ENCODE measurements at regions not wholly inside any gene's neighbourhood (a gene's known extent, or its start where the extent isn't known, plus 50 kb on each side); places are given as distances from the start of the nearest gene placed in this dataset.

- Histone ChIP-seq H3K36me3 (ENCODE audit: control insufficient read depth, insufficient read depth, low read length) (no peaks in the 10 kb centered on the region), H3K4me3 (replicated peaks; ENCODE audit: low read depth, low read length) (no peak overlapping the region), H3K27me3 (replicated peaks; ENCODE audit: control insufficient read depth, insufficient read depth, low read length) (no peaks in the 10 kb centered on the region)
- no peak for DNase-seq (ENCODE audit: extremely low read depth, insufficient read length)
- TF ChIP-seq CTCF (IDR thresholded peaks at IDR 0.05; ENCODE audit: insufficient read depth, low read length, poor library complexity, severe bottlenecking) = no peak
Measured at GRCh38 chr13:106297283-106297682, 238.2 kb downstream of the EFNB2 start.

- no peak for DNase-seq (ENCODE audit: extremely low read depth, insufficient read length)
- no peaks in the 10 kb centered on the region for H3K27me3 ChIP-seq (replicated peaks; ENCODE audit: control insufficient read depth, insufficient read depth, low read length)
- TF ChIP-seq CTCF (IDR thresholded peaks at IDR 0.05; ENCODE audit: insufficient read depth, low read length, poor library complexity, severe bottlenecking) = no peak
- H3K36me3 ChIP-seq (ENCODE audit: control insufficient read depth, insufficient read depth, low read length) = no peaks in the 10 kb centered on the region
- H3K4me3 ChIP-seq (replicated peaks; ENCODE audit: low read depth, low read length) = no peak overlapping the region
Measured at GRCh38 chr13:106296723-106297122, 238.7 kb downstream of the EFNB2 start.

GRCh38 chr13:106295971-106296370, 239.5 kb downstream of the EFNB2 start:
- Histone ChIP-seq H3K36me3 (ENCODE audit: control insufficient read depth, insufficient read depth, low read length) (no peaks in the 10 kb centered on the region), H3K4me3 (replicated peaks; ENCODE audit: low read depth, low read length) (no peak overlapping the region), H3K27me3 (replicated peaks; ENCODE audit: control insufficient read depth, insufficient read depth, low read length) (no peaks in the 10 kb centered on the region)
- no peak for TF ChIP-seq CTCF (IDR thresholded peaks at IDR 0.05; ENCODE audit: insufficient read depth, low read length, poor library complexity, severe bottlenecking)
- no peak for DNase-seq (ENCODE audit: extremely low read depth, insufficient read length)

- DNase-seq (ENCODE audit: extremely low read depth, insufficient read length) = no peak
- no peak overlapping the region for H3K4me3 ChIP-seq (replicated peaks; ENCODE audit: low read depth, low read length)
- no peaks in the 10 kb centered on the region for H3K27me3 ChIP-seq (replicated peaks; ENCODE audit: control insufficient read depth, insufficient read depth, low read length)
- TF ChIP-seq CTCF (IDR thresholded peaks at IDR 0.05; ENCODE audit: insufficient read depth, low read length, poor library complexity, severe bottlenecking) = no peak
- no peaks in the 10 kb centered on the region for H3K36me3 ChIP-seq (ENCODE audit: control insufficient read depth, insufficient read depth, low read length)
Measured at GRCh38 chr13:106291006-106291405, 244.5 kb downstream of the EFNB2 start.

- no peaks in the 10 kb centered on the region for H3K27me3 ChIP-seq (replicated peaks; ENCODE audit: control insufficient read depth, insufficient read depth, low read length)
- no peak for DNase-seq (ENCODE audit: extremely low read depth, insufficient read length)
- no peaks in the 10 kb centered on the region for H3K36me3 ChIP-seq (ENCODE audit: control insufficient read depth, insufficient read depth, low read length)
- H3K4me3 ChIP-seq (replicated peaks; ENCODE audit: low read depth, low read length) = no peak overlapping the region
- TF ChIP-seq CTCF (IDR thresholded peaks at IDR 0.05; ENCODE audit: insufficient read depth, low read length, poor library complexity, severe bottlenecking) = no peak
Measured at GRCh38 chr13:106287351-106287750, 248.1 kb downstream of the EFNB2 start.

- DNase-seq (ENCODE audit: extremely low read depth, insufficient read length) = no peak
- Histone ChIP-seq H3K27me3 (replicated peaks; ENCODE audit: control insufficient read depth, insufficient read depth, low read length) (no peaks in the 10 kb centered on the region), H3K36me3 (ENCODE audit: control insufficient read depth, insufficient read depth, low read length) (no peaks in the 10 kb centered on the region), H3K4me3 (replicated peaks; ENCODE audit: low read depth, low read length) (no peak overlapping the region)
- no peak for TF ChIP-seq CTCF (IDR thresholded peaks at IDR 0.05; ENCODE audit: insufficient read depth, low read length, poor library complexity, severe bottlenecking)
Measured at GRCh38 chr13:106286811-106287210, 248.7 kb downstream of the EFNB2 start.
